DMS153 treated with DMSO at 0.1 percent for 48 hours (cell line): ENCODE measurements at regions not wholly inside any gene's neighbourhood (a gene's known extent, or its start where the extent isn't known, plus 50 kb on each side); places are given as distances from the start of the nearest gene placed in this dataset.
"Not testable (repeated sequence)": the region's sequence is repeated elsewhere in the genome, so short reads cannot be mapped to it uniquely, and the experiment has no call there.

Source experiments
- DNase-seq: peaks from one replicate; lab custom pipeline; 2025; ENCODE audit not compliant: unreplicated experiment; lab: John Stamatoyannopoulos, UW

- DNase-seq = not testable (repeated sequence)
These were observed 473.3 kb downstream of the SPATA31A6 start for GRCh38 chr9:42656789-42657188.

GRCh38 chr9:42657496-42657895 lies 474.0 kb downstream of the SPATA31A6 start:
- DNase-seq = not testable (repeated sequence)

GRCh38 chr9:42697146-42697545 lies 513.7 kb downstream of the SPATA31A6 start:
- DNase-seq = not testable (repeated sequence)

GRCh38 chr9:42702890-42703289 lies 519.4 kb downstream of the SPATA31A6 start:
- DNase-seq = not testable (repeated sequence)

GRCh38 chr9:42724841-42725835 lies 541.7 kb downstream of the SPATA31A6 start:
- DNase-seq = not testable (repeated sequence)

GRCh38 chr9:42743030-42743814 lies 559.8 kb downstream of the SPATA31A6 start:
- DNase-seq = peak; percentile 3

- not testable (repeated sequence) for DNase-seq
These were observed 573.8 kb downstream of the SPATA31A6 start for GRCh38 chr9:42757251-42757650.

GRCh38 chr9:42759320-42759719 lies 575.9 kb downstream of the SPATA31A6 start:
- DNase-seq = not testable (repeated sequence)

- not testable (repeated sequence) for DNase-seq
These were observed 598.7 kb downstream of the SPATA31A6 start for GRCh38 chr9:42782201-42782600.

GRCh38 chr9:42792725-42793124 lies 609.3 kb downstream of the SPATA31A6 start:
- DNase-seq = not testable (repeated sequence)

GRCh38 chr9:42798571-42798970 lies 615.1 kb downstream of the SPATA31A6 start:
- not testable (repeated sequence) for DNase-seq

GRCh38 chr9:42802716-42803115 lies 619.3 kb downstream of the SPATA31A6 start:
- not testable (repeated sequence) for DNase-seq

GRCh38 chr9:42806674-42807073 lies 623.2 kb downstream of the SPATA31A6 start:
- DNase-seq = not testable (repeated sequence)

GRCh38 chr9:42821468-42821867 lies 638.0 kb downstream of the SPATA31A6 start:
- not testable (repeated sequence) for DNase-seq

GRCh38 chr9:42848156-42848555 lies 664.7 kb downstream of the SPATA31A6 start:
- DNase-seq = not testable (repeated sequence)

- DNase-seq = not testable (repeated sequence)
These were observed 667.6 kb downstream of the SPATA31A6 start for GRCh38 chr9:42850896-42851693.

- not testable (repeated sequence) for DNase-seq
These were observed 668.2 kb downstream of the SPATA31A6 start for GRCh38 chr9:42851701-42852100.

GRCh38 chr9:42852133-42852930 lies 668.9 kb downstream of the SPATA31A6 start:
- DNase-seq = not testable (repeated sequence)

GRCh38 chr9:42860133-42860532 lies 676.7 kb downstream of the SPATA31A6 start:
- not testable (repeated sequence) for DNase-seq

GRCh38 chr9:42862465-42862864 lies 679.0 kb downstream of the SPATA31A6 start:
- not testable (repeated sequence) for DNase-seq
